NT2/D1 (cell line): ENCODE measurements at regions not wholly inside any gene's neighbourhood (a gene's known extent, or its start where the extent isn't known, plus 50 kb on each side); places are given as distances from the start of the nearest gene placed in this dataset.

Experiments
- YY1 ChIP-seq: IDR thresholded peaks from 2 replicates; pipeline ENCODE4 v1.6.1; 2011; ENCODE audit not compliant: insufficient read length, insufficient read depth
- ZNF274 ChIP-seq: IDR thresholded peaks from 2 replicates; pipeline ENCODE4 v1.6.1; 2011; ENCODE audit warnings: mild to moderate bottlenecking, low read depth, low read length

GRCh38 chrX:34341814-34342213, 209.7 kb upstream of the FAM47A start:
- TF ChIP-seq YY1 (no peak), ZNF274 (no peak)
